HG03280 (cell line): ENCODE measurements at regions not wholly inside any gene's neighbourhood (a gene's known extent, or its start where the extent isn't known, plus 50 kb on each side); places are given as distances from the start of the nearest gene placed in this dataset.
A peak's percentile ranks its signal among the peaks of the same experiment; 100 is the strongest.

ENCODE experiments used
- ATAC-seq: cut with Tn5 transposase; IDR thresholded peaks from one replicate; pipeline ENCODE4 v1.9.1; 2021; ENCODE audit warnings: mild to moderate bottlenecking, moderate library complexity; ENCODE audit not compliant: unreplicated experiment

- ATAC-seq: no peak
Measured at GRCh38 chr13:47211106-47211505, 314.3 kb upstream of the HTR2A start.

- ATAC-seq: no peak
Measured at GRCh38 chr13:47206111-47206510, 309.3 kb upstream of the HTR2A start.

GRCh38 chr13:47190696-47191305 lies 293.9 kb upstream of the HTR2A start:
- no peak for ATAC-seq

GRCh38 chr13:47188802-47189201 lies 291.9 kb upstream of the HTR2A start:
- ATAC-seq: no peak

- no peak for ATAC-seq
Measured at GRCh38 chr13:47186471-47186870, 289.6 kb upstream of the HTR2A start.

GRCh38 chr13:47184321-47184720 lies 287.5 kb upstream of the HTR2A start:
- ATAC-seq: no peak

GRCh38 chr13:47179321-47179720 lies 282.5 kb upstream of the HTR2A start:
- no peak for ATAC-seq

GRCh38 chr13:47178090-47178950 lies 281.5 kb upstream of the HTR2A start:
- ATAC-seq: no peak

GRCh38 chr13:47175172-47175866 lies 278.5 kb upstream of the HTR2A start:
- no peak for ATAC-seq

GRCh38 chr13:47170971-47171370 lies 274.1 kb upstream of the HTR2A start:
- no peak for ATAC-seq

GRCh38 chr13:47168618-47169017 lies 271.8 kb upstream of the HTR2A start:
- no peak for ATAC-seq

- ATAC-seq: no peak
Measured at GRCh38 chr13:47168066-47168465, 271.2 kb upstream of the HTR2A start.

- no peak for ATAC-seq
Measured at GRCh38 chr13:47166336-47166735, 269.5 kb upstream of the HTR2A start.

- ATAC-seq: no peak
Measured at GRCh38 chr13:47159853-47160550, 263.1 kb upstream of the HTR2A start.

GRCh38 chr13:47158593-47158992 lies 261.7 kb upstream of the HTR2A start:
- no peak for ATAC-seq

- no peak for ATAC-seq
Measured at GRCh38 chr13:47148543-47148942, 251.7 kb upstream of the HTR2A start.

GRCh38 chr13:47147812-47148119 lies 250.9 kb upstream of the HTR2A start:
- no peak for ATAC-seq

- peak; percentile 92 for ATAC-seq
Measured at GRCh38 chr13:47146991-47147811, 250.3 kb upstream of the HTR2A start.

GRCh38 chr13:47146136-47146535 lies 249.3 kb upstream of the HTR2A start:
- ATAC-seq: no peak

GRCh38 chr13:47144782-47145181 lies 247.9 kb upstream of the HTR2A start:
- ATAC-seq: no peak

GRCh38 chr13:47142105-47142504 lies 245.3 kb upstream of the HTR2A start:
- ATAC-seq: no peak
